GM04503 (cell line): ENCODE measurements at regions not wholly inside any gene's neighbourhood (a gene's known extent, or its start where the extent isn't known, plus 50 kb on each side); places are given as distances from the start of the nearest gene placed in this dataset.
"Not testable (repeated sequence)": the region's sequence is repeated elsewhere in the genome, so short reads cannot be mapped to it uniquely, and the experiment has no call there.

ENCODE experiments used
- DNase-seq: peaks from one replicate; pipeline ENCODE4 v3.0.0-alpha.2; 2012; ENCODE audit warnings: low read depth

DNA sequence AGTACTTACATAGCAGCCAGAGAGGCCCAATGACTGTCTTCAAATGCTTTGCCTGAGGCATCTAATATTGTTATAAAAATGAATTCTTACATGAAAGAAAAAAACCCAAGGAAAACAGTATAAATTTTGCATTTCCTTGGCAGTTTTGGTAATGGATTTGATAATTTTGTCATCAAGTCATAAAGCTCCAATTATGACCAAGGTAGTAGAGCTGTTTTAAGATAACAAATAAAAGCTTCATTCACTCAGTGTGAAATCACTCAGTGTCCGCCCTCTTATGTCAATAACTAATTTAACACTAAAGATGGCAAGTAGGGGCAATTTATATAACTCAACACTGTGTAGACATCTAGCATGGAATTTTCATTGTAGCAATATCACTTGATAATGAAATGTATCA is 193.9 kb downstream of the ANKRD7 start:
- no peak for DNase-seq

GRCh38 chr7:118420888-118421287 is 196.4 kb downstream of the ANKRD7 start:
- no peak for DNase-seq

DNA sequence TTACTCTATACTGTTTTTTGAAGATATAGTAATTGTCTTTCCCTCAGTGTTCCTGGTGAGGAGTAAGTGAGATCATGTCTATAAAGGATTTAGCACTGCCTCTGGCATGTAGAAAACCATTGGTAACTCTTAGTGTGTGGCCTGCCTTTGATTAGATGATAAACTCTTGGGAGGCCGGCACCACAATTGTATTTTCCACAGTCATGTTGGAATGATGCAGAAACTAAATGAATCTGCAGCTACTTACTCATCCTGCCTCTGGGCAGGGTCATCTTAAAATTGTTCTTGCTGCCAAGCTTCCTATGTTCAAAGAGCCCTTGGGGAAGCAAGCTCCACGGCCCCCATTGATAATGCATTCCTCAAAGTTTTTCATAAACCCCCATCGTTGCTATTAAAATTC is 204.6 kb downstream of the ANKRD7 start:
- no peak for DNase-seq

- no peak for DNase-seq
Observed at GRCh38 chr7:118436663-118437062, 212.2 kb downstream of the ANKRD7 start.

DNA sequence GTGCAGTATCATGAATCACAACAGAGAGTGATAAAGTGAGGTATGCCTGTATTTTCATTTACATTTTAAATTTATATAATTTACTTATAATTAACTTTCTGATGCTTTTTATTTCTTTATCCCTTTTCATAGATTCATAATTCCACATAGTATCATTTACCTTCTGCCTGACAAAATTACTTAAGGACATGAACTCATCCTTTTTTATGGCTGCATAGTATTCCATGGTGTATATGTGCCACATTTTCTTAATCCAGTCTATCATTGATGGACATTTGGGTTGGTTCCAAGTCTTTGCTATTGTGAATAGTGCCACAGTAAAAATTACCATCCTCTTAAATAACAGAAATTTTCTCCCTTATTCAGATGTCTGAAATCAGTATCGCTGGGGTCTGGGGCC is 224.5 kb downstream of the ANKRD7 start:
- DNase-seq: not testable (repeated sequence)

DNA sequence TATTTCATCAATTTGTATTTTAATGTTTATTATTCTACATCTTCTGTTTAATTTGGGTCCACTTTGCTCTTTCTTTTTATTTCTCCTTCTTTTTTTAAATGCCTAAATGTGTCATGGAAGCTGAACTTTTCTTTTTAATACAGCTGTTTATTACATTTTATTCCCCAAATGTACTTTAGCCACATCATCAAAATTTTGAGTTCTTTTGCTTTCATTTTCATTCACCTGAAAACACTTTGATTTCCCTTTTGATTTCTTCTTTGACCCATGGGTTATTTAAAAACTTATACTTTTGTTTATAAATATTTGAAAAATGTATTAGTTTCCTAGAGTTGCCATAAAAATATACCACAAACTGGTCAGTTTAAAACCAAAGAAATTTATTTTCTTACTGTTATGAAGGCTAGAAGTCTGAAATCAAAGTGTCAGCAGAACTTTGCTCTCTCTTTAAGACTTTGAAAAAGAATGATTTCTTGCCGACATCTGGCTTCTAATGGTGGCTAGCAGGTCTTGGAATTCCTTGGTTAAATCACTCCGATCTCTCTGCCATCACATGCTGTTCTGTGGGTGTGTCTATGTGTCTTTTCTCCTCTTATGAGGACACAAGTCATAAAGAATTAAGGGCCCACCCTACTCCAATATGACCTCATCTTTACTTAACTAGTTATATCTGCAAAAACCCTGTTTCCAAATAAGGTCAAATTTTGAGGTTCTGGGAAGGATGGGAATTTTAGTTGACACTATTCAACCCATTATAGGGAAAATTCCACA is 225.5 kb downstream of the ANKRD7 start:
- DNase-seq: no peak

- DNase-seq: no peak
Observed at GRCh38 chr7:118452128-118452527, 227.6 kb downstream of the ANKRD7 start.

- DNase-seq: no peak
Observed at GRCh38 chr7:118467381-118467780, 242.9 kb downstream of the ANKRD7 start.

DNA sequence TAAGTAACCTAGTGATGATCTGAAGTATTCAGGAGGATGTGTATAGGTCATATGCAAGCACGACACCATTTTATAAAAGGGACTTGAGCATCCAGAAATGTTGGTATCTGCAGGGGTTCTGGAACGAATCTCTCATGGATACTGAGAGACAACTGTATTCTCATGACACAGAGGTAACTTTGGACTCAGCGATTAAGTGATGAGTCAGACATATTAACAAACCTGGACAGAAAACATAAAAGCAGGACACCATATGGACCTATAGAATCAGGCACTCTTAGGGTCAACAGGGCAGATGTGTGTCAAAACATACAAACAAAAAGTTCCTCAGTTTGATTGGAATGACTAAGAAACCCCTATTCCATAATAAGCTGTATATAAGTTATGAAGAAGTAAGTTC is 248.1 kb downstream of the ANKRD7 start:
- no peak for DNase-seq

GRCh38 chr7:118473271-118473670 is 248.8 kb downstream of the ANKRD7 start:
- no peak for DNase-seq

- DNase-seq: no peak
Observed at GRCh38 chr7:118476036-118476435, 251.5 kb downstream of the ANKRD7 start.

DNA sequence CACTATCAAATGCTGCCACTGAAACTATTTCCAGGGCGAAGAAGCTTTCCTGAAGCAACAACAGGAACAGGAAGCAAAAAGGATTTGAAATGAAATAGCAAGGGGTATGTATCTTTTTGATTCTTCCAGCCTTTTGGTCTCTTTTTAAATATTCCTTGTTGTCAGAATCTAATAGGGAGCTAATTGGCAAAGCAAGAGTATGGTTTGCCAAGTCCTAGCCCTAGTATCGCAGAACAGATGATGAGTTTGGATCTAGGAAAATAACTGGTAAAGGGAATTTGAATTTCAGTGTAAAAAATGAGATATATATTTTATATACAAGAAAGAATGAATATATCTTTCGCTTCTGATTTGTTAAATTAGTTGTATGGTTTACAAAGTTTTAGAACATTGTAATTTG is 252.5 kb downstream of the ANKRD7 start:
- DNase-seq: no peak

- DNase-seq: no peak
Observed at GRCh38 chr7:118478236-118478635, 253.7 kb downstream of the ANKRD7 start.

DNA sequence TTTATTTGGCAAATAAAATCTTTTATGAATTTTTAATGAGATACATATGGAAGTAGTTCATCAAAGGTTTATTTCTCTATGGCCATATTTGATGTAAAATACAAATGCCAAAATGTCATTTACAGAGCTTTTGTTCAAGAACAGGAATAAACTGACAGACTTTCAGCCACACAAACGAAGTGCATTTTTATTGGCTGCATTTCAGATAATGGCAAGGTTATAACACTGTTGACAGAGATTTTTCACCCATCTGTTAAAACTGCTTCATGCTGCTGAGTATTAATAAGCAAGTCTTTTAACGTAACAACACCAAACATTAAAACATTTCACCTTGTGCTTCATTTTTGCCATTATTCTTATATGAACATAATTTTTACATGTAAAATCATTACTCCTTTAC is 254.4 kb downstream of the ANKRD7 start:
- no peak for DNase-seq

DNA sequence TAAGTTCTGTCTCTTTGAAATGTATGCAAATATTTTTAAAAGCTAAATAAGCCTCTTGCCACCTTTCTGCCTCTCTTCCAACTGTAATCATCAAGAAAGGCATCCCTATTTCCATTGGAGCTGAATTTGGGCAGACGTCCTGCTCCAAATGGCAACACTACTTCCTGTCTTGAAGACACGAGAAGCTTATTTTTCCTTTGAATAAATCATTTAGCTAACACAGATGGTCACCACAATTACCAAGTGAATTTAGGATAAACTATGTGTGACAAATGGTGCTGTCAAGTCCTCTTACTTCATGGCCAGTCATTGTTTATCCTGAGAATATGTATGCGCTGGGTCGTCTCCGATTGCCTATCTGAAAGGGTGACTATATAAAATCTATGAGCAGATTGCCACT is 268.0 kb downstream of the ANKRD7 start:
- no peak for DNase-seq

DNA sequence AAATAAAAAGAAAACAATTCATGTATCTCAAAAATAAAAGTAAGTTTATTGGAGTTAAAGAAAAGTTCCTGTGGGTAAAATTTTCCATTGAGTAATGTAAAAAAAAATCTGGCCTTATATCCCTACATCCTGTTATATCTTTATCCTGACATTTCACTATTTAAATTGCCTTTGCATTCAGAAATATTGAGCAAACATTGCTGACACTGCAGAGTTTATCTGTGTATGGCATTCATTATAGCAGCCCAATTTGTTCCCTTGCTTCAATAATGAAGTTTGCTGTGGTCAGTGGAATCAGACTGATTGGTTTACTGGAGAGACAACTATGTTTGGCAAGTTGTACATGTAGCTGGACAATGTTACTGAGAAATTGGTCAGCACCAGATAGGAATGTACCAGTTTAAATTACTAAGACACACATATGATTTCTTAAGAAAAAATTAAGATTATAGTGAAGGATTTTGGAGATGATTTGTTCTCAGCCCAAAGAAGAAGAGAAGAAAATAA is 271.7 kb downstream of the ANKRD7 start:
- DNase-seq: no peak

DNA sequence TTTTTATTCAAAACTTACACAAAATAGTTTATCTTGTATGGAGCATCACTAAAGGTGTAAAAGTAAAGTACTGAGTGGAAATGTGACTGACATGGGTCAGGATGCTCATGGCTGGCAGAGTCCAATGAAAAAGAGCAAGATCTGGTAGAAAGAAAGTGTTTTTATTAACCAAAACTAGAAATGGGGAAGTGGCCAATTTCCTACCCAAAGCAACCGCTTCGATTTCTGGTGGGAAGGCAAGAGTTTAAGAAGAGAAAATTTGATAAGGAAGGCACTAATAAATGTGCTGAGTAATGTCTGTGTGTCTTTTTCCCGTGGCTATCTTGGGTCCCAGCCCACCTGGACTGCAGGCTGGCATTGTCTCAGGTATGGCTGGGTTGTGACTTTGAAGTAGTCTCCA is 277.7 kb downstream of the ANKRD7 start:
- DNase-seq: no peak

GRCh38 chr7:118511146-118511545 is 286.6 kb downstream of the ANKRD7 start:
- no peak for DNase-seq

DNA sequence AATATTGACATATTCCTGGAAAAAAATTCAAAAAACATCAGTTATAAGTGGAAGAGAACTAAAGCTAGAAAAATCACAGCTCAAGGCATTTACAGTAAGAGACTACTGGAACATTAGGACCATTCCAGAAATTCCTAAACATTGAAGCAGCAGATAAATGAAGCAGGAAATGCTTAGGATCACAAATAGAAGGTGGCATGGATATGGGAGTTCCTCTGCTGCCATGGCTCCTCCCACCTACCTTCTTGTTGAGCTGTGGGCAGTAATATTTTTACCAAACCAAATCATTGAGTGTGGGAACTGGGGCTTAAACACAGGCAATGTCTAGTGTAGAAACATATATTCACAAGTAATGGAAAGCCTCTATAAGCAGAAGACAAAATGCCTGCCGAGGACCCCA is 292.8 kb downstream of the ANKRD7 start:
- DNase-seq: no peak

DNA sequence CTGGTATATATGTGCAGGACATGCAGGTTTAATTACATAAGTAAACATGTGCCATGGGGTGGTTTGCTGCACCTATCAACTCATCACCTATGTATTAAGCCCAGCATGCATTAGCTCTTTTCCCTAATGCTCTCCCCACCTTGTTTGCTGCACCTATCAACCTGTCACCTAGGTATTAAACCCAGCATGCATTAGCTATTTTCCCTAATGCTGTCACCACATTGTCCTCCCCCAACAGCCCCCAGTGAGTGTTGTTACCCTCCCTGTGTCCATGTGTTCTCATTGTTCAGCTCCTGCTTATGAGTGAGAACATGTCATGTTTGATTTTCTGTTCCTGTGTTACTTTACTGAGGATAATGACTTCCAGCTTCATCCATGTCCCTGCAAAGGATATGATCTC is 300.5 kb downstream of the ANKRD7 start:
- no peak for DNase-seq

DNA sequence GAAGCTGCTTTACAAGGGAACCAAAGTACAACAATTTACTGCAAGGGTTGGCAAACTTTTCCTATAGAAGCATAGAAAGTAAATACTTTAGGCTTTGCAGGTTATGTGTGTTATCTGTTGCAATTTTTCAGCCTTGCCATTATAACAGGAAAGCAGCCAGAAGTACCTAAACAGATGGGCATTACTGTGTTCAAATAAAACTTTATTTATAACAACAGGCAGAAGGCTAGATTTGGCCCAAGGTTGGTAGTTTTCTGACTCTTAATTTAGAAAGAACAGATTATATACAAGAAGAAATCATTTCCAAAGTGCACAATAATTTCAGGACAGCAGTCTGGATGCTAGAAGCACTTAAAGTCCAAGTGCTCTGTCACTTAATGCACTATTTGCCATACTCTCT is 307.1 kb downstream of the ANKRD7 start:
- no peak for DNase-seq

- DNase-seq: no peak
Observed at GRCh38 chr7:118559207-118559606, 334.7 kb downstream of the ANKRD7 start.

GRCh38 chr7:118563311-118563710 is 338.8 kb downstream of the ANKRD7 start:
- DNase-seq: no peak

- no peak for DNase-seq
Observed at GRCh38 chr7:118572604-118573003, 348.1 kb downstream of the ANKRD7 start.
